HL-60 (cell line): ENCODE measurements at regions not wholly inside any gene's neighbourhood (a gene's known extent, or its start where the extent isn't known, plus 50 kb on each side); places are given as distances from the start of the nearest gene placed in this dataset.

Experiments used
- DNase-seq, 2 experiments: peaks; one replicate each; pipeline ENCODE4 v3.0.0-alpha.2; 2010 to 2020; ENCODE audit warnings: low read depth in 1 of 2, low spot score in 1 of 2
- H3K27ac ChIP-seq: fragments of 250-450 bp; sonication (Bioruptor Pico); replicated peaks from 2 replicates; pipeline ENCODE4 v1.5.1; 2020; ENCODE audit warnings: mild to moderate bottlenecking, moderate library complexity
- H3K27me3 ChIP-seq: fragments of 250-450 bp; sonication (Bioruptor Pico); 2 replicates; pipeline ENCODE4 v1.5.1; 2021; ENCODE audit warnings: mild to moderate bottlenecking, moderate library complexity; ENCODE audit not compliant: insufficient read depth, poor library complexity, severe bottlenecking
- H3K4me3 ChIP-seq: replicated peaks from 2 replicates; pipeline ENCODE4 v1.5.1; 2011; ENCODE audit warnings: mild to moderate bottlenecking, control low read depth, low read length; ENCODE audit not compliant: insufficient read depth
- CTCF ChIP-seq: IDR thresholded peaks from one replicate; pipeline ENCODE4 v1.5.1; 2011; ENCODE audit warnings: low read length, control low read depth, inconsistent platforms; ENCODE audit not compliant: insufficient read depth
- GABPA ChIP-seq: IDR thresholded peaks from 2 replicates; pipeline ENCODE4 v1.6.1; 2012; ENCODE audit warnings: low read depth
- POLR2AphosphoS5 ChIP-seq: IDR thresholded peaks from 2 replicates; pipeline ENCODE4 v1.6.1; 2012; ENCODE audit warnings: low read depth
- REST ChIP-seq: IDR thresholded peaks from 2 replicates; pipeline ENCODE4 v1.6.1; 2012; ENCODE audit warnings: low read depth; ENCODE audit not compliant: insufficient replicate concordance
- SPI1 ChIP-seq: IDR thresholded peaks from 2 replicates; pipeline ENCODE4 v1.6.1; 2012; ENCODE audit warnings: low read depth, mild to moderate bottlenecking, borderline replicate concordance

- no peak for TF ChIP-seq POLR2AphosphoS5
- no peak for TF ChIP-seq GABPA
- DNase-seq: no peak
- H3K4me3 ChIP-seq: no peak overlapping the region
- H3K27ac ChIP-seq: no peak overlapping the region
- no peaks in the 10 kb centered on the region for H3K27me3 ChIP-seq
Observed at GRCh38 chr3:81300324-81300927, 461.0 kb downstream of the GBE1 start.

DNA sequence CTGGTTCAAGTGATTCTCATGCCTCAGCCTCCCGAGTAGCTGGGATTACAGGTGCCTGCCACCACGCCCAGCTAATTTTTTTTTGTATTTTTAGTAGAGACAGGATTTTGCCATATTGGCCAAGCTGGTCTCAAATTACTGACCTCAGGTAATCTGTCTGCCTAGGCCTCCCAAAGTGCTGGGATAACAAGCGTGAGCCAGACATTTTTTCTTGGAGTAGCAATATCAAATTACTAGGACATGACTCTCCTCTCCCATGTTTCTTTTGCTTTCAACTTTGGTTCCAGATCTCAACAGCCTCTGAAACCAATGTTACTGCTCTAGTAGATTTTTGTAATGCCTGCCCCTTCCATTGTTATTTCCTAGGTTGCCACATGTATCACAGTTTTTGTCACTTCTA, 462.0 kb downstream of the GBE1 start:
- DNase-seq: no peak
- Histone ChIP-seq H3K27me3 (no peaks in the 10 kb centered on the region), H3K27ac (no peak overlapping the region), H3K4me3 (no peak overlapping the region)
- TF ChIP-seq CTCF (no peak), SPI1 (no peak), REST (no peak), GABPA (no peak), POLR2AphosphoS5 (no peak)

- H3K4me3 ChIP-seq: no peak overlapping the region
- no peak overlapping the region for H3K27ac ChIP-seq
- TF ChIP-seq SPI1 (no peak), CTCF (no peak), REST (no peak), POLR2AphosphoS5 (no peak), GABPA (no peak)
- no peaks in the 10 kb centered on the region for H3K27me3 ChIP-seq
- DNase-seq: no peak
Observed at GRCh38 chr3:81295906-81296577, 465.4 kb downstream of the GBE1 start.

DNA sequence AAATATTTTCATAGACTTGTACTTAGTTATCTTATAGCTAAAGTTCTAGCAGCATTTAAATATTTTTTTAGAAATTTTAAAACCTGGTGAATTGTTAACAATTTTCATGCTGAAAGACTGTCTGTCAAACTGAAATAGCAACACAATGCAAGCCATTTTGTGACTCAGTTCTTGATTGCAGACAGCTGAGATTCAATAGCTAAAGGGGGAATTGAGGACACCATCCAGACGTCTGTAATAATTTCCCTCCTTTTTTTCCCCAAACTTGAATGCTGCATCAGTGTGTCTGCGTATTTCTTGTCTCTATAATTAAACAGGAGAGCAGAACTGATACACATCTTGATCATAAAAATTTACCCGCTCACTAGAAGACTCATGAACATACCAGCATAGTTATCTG, 468.3 kb downstream of the GBE1 start:
- Histone ChIP-seq H3K4me3 (no peak overlapping the region), H3K27me3 (no peaks in the 10 kb centered on the region), H3K27ac (no peak overlapping the region)
- DNase-seq: no peak
- TF ChIP-seq CTCF (no peak), POLR2AphosphoS5 (no peak), REST (no peak), GABPA (no peak), SPI1 (no peak)
